HCT116 (cell line): ENCODE measurements at regions not wholly inside any gene's neighbourhood (a gene's known extent, or its start where the extent isn't known, plus 50 kb on each side); places are given as distances from the start of the nearest gene placed in this dataset.

Experiments
- ATAC-seq: fragments of 200-7000 bp; cut with Tn5 transposase; 2 replicates; pipeline ENCODE4 v1.9.1; 2020; ENCODE audit warnings: mild to moderate bottlenecking, moderate library complexity
- BruUV-seq: library from RNA; stranded (reverse); fragments of 400-500 nt; replicated peaks from 2 replicates; lab custom pipeline; 2021; lab: Mats Ljungman, UMichigan
- CTCF ChIA-PET: fragments of 300-600 bp; sonication (Branson Sonifier 250); formaldehyde crosslinking; loops from one replicate; lab custom pipeline; 2021; ENCODE audit warnings: antibody characterized with exemption; lab: Charles Lee
- POLR2A ChIA-PET: fragments of 300-600, 350-600 bp; sonication (Branson Sonifier 250); formaldehyde crosslinking; loops from one replicate; lab custom pipeline; 2021; ENCODE audit warnings: antibody characterized with exemption; lab: Charles Lee
- RAD21 ChIA-PET, 2 experiments: fragments of 300-600 bp; sonication (Branson Sonifier 250); formaldehyde crosslinking; loops; one replicate each; lab custom pipeline; 2023; ENCODE audit warnings: low total read pairs in 2 of 2; ENCODE audit not compliant: uncharacterized antibody in 2 of 2, unreplicated experiment in 2 of 2, low non-redundant PET in 1 of 2; lab: Charles Lee
- DNase-seq: peaks from one replicate; pipeline ENCODE4 v3.0.0-alpha.2; 2010; ENCODE audit warnings: low read depth, low spot score
- H2AFZ ChIP-seq: fragments of 200-600 bp; shearing (Covaris generic), sonication (generic); 2 replicates; pipeline ENCODE4 v1.6.1; 2017; ENCODE audit warnings: low read depth, mixed run types, mixed read lengths, antibody characterized with exemption, low read length; ENCODE audit not compliant: poor library complexity, severe bottlenecking
- H3K27ac ChIP-seq: 2 replicates; pipeline ENCODE4 v1.5.1; 2012; ENCODE audit warnings: low read depth, low read length
- H3K27me3 ChIP-seq: fragments of 200-600 bp; sonication (generic); 2 replicates; pipeline ENCODE4 v1.6.1; 2016; ENCODE audit warnings: mixed run types, low read length, mixed read lengths; ENCODE audit not compliant: insufficient read depth
- H3K36me3 ChIP-seq, 2 experiments: fragments of 200-500 bp in 1 of 2; fragments of 200-600 bp in 1 of 2; sonication (Bioruptor generic) in 1 of 2; sonication (generic) in 1 of 2; 2 replicates each; pipeline versions ENCODE4 v1.5.1 to v1.6.1; 2014 to 2016; ENCODE audit warnings: low read length in 2 of 2, inconsistent platforms in 1 of 2, mixed read lengths in 1 of 2, mixed run types in 1 of 2; ENCODE audit not compliant: insufficient read depth in 2 of 2, control insufficient read depth in 1 of 2
- H3K4me1 ChIP-seq, 2 experiments: fragments of 200-600 bp in 1 of 2; sonication (generic) in 1 of 2; 2 replicates each; pipeline versions ENCODE4 v1.5.1 to v1.6.1; 2012 to 2017; ENCODE audit warnings: low read length in 2 of 2, inconsistent platforms in 1 of 2, mild to moderate bottlenecking in 1 of 2, mixed read lengths in 1 of 2, mixed run types in 1 of 2, moderate library complexity in 1 of 2; ENCODE audit not compliant: insufficient read depth in 2 of 2, control insufficient read depth in 1 of 2
- H3K4me2 ChIP-seq: fragments of 200-600 bp; sonication (generic); 2 replicates; pipeline ENCODE4 v1.6.1; 2017; ENCODE audit warnings: mixed run types, low read length, mixed read lengths
- H3K4me3 ChIP-seq, 2 experiments: fragments of 200-600 bp in 1 of 2; sonication (generic) in 1 of 2; replicated peaks in 1 of 2; 2 replicates each; pipeline ENCODE4 v1.5.1; 2011 to 2016; ENCODE audit warnings: low read length in 2 of 2, control low read depth in 1 of 2, low read depth in 1 of 2, mild to moderate bottlenecking in 1 of 2, mixed read lengths in 1 of 2, mixed run types in 1 of 2
- H3K79me2 ChIP-seq: fragments of 200-600 bp; sonication (generic); 2 replicates; pipeline ENCODE4 v1.6.1; 2017; ENCODE audit warnings: mild to moderate bottlenecking, mixed run types, low read length, moderate library complexity, mixed read lengths; ENCODE audit not compliant: insufficient read depth
- H3K9ac ChIP-seq: fragments of 200-600 bp; sonication (generic); 2 replicates; pipeline ENCODE4 v1.6.1; 2016; ENCODE audit warnings: low read length, mixed read lengths
- H3K9me2 ChIP-seq: fragments of 200-600 bp; sonication (generic), shearing (Covaris generic); 2 replicates; pipeline ENCODE4 v1.6.1; 2017; ENCODE audit warnings: mixed run types, mild to moderate bottlenecking, moderate library complexity; ENCODE audit not compliant: insufficient read depth
- H3K9me3 ChIP-seq, 2 experiments: fragments of 200-500 bp in 1 of 2; fragments of 200-600 bp in 1 of 2; sonication (Bioruptor generic) in 1 of 2; sonication (generic) in 1 of 2; 2 replicates each; pipeline ENCODE4 v1.6.1; 2014 to 2017; ENCODE audit warnings: low read length in 2 of 2, mixed read lengths in 2 of 2, inconsistent platforms in 1 of 2, low read depth in 1 of 2, mild to moderate bottlenecking in 1 of 2, mixed run types in 1 of 2, moderate library complexity in 1 of 2; ENCODE audit not compliant: control insufficient read depth in 1 of 2, insufficient read depth in 1 of 2
- H4K20me1 ChIP-seq: fragments of 200-600 bp; sonication (generic), shearing (Covaris generic); 2 replicates; pipeline ENCODE4 v1.6.1; 2017; ENCODE audit warnings: mixed run types, mild to moderate bottlenecking, moderate library complexity; ENCODE audit not compliant: insufficient read depth
- CBX3 ChIP-seq: IDR thresholded peaks from 2 replicates; pipeline ENCODE4 v1.6.1; 2012; ENCODE audit warnings: low read depth
- CEBPB ChIP-seq: IDR thresholded peaks from 2 replicates; pipeline ENCODE4 v1.6.1; 2012; ENCODE audit warnings: low read depth
- EZH2 ChIP-seq: fragments of 200-600 bp; sonication (generic); IDR thresholded peaks from 2 replicates; pipeline ENCODE4 v1.6.1; 2017; ENCODE audit warnings: antibody characterized with exemption, mixed run types
- POLR2A ChIP-seq: IDR thresholded peaks from 2 replicates; pipeline ENCODE4 v1.7.0; 2011; ENCODE audit warnings: borderline replicate concordance; ENCODE audit not compliant: insufficient read depth, insufficient read length; ENCODE audit errors: extremely low read depth
- SIN3A ChIP-seq: IDR thresholded peaks from 2 replicates; pipeline ENCODE4 v1.6.1; 2012; ENCODE audit warnings: low read depth
- SRF ChIP-seq: IDR thresholded peaks from 2 replicates; pipeline ENCODE4 v1.6.1; 2012; ENCODE audit warnings: low read depth
- TCF7L2 ChIP-seq: IDR thresholded peaks from 2 replicates; pipeline ENCODE4 v1.7.0; 2011; ENCODE audit warnings: borderline replicate concordance, inconsistent platforms; ENCODE audit not compliant: insufficient read depth, insufficient read length; ENCODE audit errors: extremely low read depth
- YY1 ChIP-seq: IDR thresholded peaks from 2 replicates; pipeline ENCODE4 v1.6.1; 2011; ENCODE audit warnings: low read length, low read depth, moderate library complexity, mild to moderate bottlenecking; ENCODE audit not compliant: insufficient replicate concordance; ENCODE audit errors: extremely low read depth
- ZBTB33 ChIP-seq: IDR thresholded peaks from 2 replicates; pipeline ENCODE4 v1.6.1; 2011; ENCODE audit warnings: mild to moderate bottlenecking, low read length, moderate library complexity; ENCODE audit not compliant: insufficient replicate concordance; ENCODE audit errors: extremely low read depth
- ZFX ChIP-seq: fragments of 450-650 bp; IDR thresholded peaks from 2 replicates; pipeline ENCODE4 v1.6.1; 2017
- ZNF274 ChIP-seq: fragments of 200-500 bp; sonication (Bioruptor generic); IDR thresholded peaks from 2 replicates; pipeline ENCODE4 v1.6.1; 2014; ENCODE audit warnings: mild to moderate bottlenecking, low read depth, low read length, inconsistent platforms
- intact Hi-C: fragments of 100-400 bp; cut with micrococcal nuclease; formaldehyde crosslinking; loops from 2 replicates; pipeline ENCODE4 v1.10.0; 2022
- TF ChIP-seq, protein P1 (sequence below): IDR thresholded peaks from 2 replicates; pipeline ENCODE4 v1.6.1; 2012

- intact Hi-C loops, result no loop called here
- no peaks in the 10 kb centered on the region for H3K27me3 ChIP-seq
- H2AFZ ChIP-seq, result no peak overlapping the region
- no peak for DNase-seq
- H3K9ac ChIP-seq, result no peak overlapping the region
- no peaks in the 10 kb centered on the region for H3K9me2 ChIP-seq
- no TSS peak for BruUV-seq
- CTCF ChIA-PET, result no interaction called here
- POLR2A ChIA-PET, result no interaction called here
- no peaks in the 10 kb centered on the region for H4K20me1 ChIP-seq
- H3K4me1 ChIP-seq, result no peaks in the 10 kb centered on the region
- H3K4me2 ChIP-seq, result no peak overlapping the region
- RAD21 ChIA-PET, result no interaction called here
- H3K27ac ChIP-seq, result no peak overlapping the region
- no peaks in the 10 kb centered on the region for H3K9me3 ChIP-seq
- no peak for TF ChIP-seq SIN3A
- no peak for TF ChIP-seq CBX3
- no peak for TF ChIP-seq EZH2
- TF ChIP-seq CEBPB, result no peak
- TF ChIP-seq, protein P1, sequence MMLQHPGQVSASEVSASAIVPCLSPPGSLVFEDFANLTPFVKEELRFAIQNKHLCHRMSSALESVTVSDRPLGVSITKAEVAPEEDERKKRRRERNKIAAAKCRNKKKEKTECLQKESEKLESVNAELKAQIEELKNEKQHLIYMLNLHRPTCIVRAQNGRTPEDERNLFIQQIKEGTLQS, result no peak
- no peak for TF ChIP-seq YY1
- TF ChIP-seq POLR2A, result no peak
- TF ChIP-seq ZFX, result no peak
- TF ChIP-seq TCF7L2, result no peak
- TF ChIP-seq ZBTB33, result no peak
- TF ChIP-seq ZNF274, result no peak
- TF ChIP-seq SRF, result no peak
- no peak overlapping the region for H3K4me3 ChIP-seq
- no peak for ATAC-seq
- H3K79me2 ChIP-seq, result no peaks in the 10 kb centered on the region
- no peaks in the 10 kb centered on the region for H3K36me3 ChIP-seq
Measured at GRCh38 chr2:120628248-120628647, 107.4 kb upstream of the GLI2 start.
